Middle frontal gyrus (tissue), 1 donor: ENCODE measurements at regions not wholly inside any gene's neighbourhood (a gene's known extent, or its start where the extent isn't known, plus 50 kb on each side); places are given as distances from the start of the nearest gene placed in this dataset.

Experiments used
- DNase-seq: peaks from one replicate; pipeline ENCODE4 v3.0.0-alpha.2; 2015; ENCODE audit warnings: low spot score; ENCODE audit errors: extremely low spot score

GRCh38 chr3:61311044-61311443 lies 59.8 kb upstream of the FHIT start:
- DNase-seq: no peak

DNA sequence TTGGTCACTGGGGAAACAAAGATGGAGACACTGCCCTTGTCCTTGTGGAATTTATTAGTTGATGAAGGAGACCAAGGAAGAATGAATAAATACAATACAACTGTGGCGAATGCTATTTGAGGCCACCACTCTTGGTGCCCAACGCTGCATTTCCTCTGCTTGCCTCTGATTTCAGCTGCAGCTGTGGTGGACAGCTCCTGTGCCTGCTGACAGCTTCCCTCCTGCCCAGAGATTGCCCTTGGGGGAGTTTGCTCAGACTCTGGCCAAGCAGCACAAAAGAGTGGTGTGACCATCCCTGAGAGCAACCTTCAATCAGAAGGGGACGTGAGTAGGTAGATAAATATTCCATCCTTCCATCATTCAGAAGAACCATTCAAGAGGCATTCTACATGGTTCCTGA lies 64.6 kb upstream of the FHIT start:
- no peak for DNase-seq

DNA sequence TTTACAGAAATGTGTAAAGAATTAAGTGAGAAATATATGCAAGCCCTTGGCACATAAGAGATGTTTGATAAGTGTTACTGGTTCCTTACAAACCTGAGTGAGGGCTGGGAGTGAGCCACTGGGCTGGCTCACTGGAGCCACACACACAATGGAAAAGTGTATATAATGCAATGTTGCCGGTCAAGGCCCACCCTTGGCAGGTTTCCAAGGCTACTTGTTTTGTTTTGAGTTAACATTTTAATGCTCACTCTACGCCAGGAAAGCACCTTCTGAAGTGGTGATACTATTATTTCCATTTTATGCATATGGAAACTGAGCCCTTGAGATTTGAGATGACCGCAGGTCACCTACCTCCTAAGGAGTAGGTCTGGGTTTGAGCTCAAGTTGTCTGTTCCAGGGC lies 71.8 kb upstream of the FHIT start:
- DNase-seq: no peak

- no peak for DNase-seq
These were observed 80.8 kb upstream of the FHIT start for GRCh38 chr3:61331929-61332552.

GRCh38 chr3:61333192-61333961 lies 82.1 kb upstream of the FHIT start:
- DNase-seq: no peak

DNA sequence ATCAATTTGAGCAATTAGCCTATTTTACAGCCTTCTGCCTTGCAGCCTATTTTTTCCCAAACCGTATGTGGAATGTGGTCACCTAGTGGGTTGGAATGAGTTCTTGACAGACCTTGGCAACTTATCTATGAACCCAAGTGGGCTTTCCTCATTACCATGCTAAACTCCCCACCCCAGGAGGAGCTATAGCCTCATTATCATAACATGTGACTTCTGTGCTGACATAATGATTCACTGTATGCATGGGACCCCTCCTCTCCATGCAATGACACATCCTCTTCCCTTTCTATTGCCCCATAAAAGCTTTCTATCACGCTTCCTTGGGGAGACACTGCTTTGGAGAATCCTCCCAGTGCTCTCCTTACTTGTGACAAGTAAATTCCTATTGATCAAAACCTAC lies 83.5 kb upstream of the FHIT start:
- DNase-seq: no peak

DNA sequence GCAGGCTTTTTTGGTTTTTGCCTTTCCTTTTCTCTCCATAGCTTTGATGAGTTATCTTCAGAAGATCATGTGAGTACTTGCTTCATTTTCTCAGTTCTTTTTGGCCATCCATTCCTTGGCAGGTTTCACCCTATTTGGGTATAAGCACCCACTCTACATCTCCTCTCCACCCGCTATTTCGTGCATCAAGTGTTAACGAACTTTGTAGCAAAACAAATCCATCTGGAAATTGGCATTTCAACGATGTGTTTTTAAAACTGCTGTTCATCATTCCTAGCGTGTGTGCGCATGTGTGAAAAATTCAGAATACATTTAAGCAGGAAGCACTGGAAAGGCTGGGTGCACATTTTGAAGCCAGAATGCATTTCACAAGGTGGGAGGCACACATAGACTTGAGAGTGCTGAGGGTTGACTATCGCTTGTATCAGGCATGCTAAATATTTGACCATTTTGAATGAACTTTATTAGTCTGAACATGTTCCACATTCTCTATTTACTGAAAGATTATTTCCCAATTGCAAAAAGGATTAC lies 89.7 kb upstream of the FHIT start:
- DNase-seq: no peak

GRCh38 chr3:61343543-61343942 lies 92.3 kb upstream of the FHIT start:
- no peak for DNase-seq

DNA sequence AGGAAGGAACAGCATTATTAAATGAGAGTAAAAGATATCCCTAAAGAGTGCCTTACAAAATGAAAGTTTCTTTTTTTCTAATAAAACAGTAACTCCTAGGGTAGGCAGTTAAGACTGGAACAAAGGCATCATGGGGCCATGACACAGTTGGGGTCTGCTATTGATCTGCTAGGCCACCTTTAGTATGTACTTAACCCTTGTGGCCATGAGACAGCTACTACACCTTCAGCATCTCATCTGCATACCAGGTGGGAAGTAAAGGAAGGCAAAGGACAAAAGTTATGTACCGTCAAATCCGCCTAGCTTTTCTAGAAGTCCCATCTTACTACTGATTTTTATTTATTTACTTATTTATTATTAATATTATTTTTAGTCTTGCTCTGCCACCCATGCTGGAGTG lies 93.8 kb upstream of the FHIT start:
- DNase-seq: no peak

- no peak for DNase-seq
These were observed 96.7 kb upstream of the FHIT start for GRCh38 chr3:61347981-61348380.

DNA sequence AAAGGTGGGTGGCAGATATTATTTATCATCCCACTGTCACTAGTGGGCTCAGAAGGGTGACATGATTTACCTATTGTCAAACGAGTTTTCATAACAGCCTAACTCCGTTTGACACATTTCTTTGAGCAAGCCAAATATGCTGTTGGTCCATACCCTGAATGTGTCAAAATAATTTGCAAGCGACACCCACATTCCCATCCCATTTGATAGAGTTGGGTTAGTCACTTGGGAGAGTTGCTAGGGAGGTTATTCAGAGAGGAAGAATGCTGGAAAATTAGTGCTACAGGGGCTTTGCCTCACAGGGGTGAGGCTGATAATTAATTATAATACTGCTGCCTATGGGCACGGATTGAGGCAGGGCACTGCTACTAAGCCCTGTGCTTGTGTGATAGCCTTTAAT lies 98.5 kb upstream of the FHIT start:
- DNase-seq: no peak

DNA sequence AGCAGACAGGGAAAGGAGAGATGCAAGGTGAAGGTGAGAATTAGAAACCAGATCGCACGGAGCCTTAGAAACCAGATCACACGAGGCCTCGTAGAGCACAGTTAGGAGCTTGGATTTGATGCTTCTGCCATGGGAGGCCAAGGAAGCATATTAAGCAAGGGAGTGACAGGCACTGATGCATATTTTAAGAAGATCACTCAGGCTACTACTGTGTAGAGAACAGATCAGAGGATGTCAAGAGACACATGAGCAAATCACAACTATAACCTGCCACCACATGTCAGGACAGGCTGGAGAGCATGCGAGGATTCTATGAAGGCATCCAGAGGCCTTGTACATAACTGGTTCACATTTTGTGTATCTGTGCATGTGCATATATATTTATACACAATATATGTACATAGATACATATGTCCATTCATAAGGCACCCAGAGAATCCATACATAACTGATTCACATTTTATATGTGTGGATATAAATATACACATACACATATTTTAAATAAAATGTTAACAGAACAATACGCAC lies 99.6 kb upstream of the FHIT start:
- no peak for DNase-seq

- no peak for DNase-seq
These were observed 101.1 kb upstream of the FHIT start for GRCh38 chr3:61352306-61352705.

- no peak for DNase-seq
These were observed 102.1 kb upstream of the FHIT start for GRCh38 chr3:61353382-61353781.

DNA sequence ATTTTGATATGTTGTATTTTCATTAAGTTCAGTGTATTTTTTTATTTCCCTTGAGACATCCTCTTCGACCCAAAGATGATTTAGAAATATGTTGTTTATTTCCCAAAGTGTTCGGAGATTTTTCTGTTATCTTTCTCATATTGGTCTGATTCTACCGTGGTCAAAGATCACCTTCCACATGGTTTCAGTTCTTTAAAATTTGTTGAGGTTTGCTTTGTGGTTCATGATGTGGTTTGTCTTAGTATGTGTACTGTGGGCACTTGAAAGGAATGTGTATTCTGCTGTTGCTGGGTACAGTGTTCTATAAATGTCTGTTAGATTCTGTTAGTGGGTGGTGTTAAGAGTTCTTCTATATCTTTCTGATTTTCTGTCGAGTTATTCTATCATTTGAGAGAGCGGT lies 103.4 kb upstream of the FHIT start:
- no peak for DNase-seq

GRCh38 chr3:61356685-61357084 lies 105.4 kb upstream of the FHIT start:
- no peak for DNase-seq

GRCh38 chr3:61357902-61358301 lies 106.7 kb upstream of the FHIT start:
- DNase-seq: no peak

GRCh38 chr3:61358364-61358763 lies 107.1 kb upstream of the FHIT start:
- DNase-seq: peak; percentile 46

- no peak for DNase-seq
These were observed 109.2 kb upstream of the FHIT start for GRCh38 chr3:61360297-61360965.

GRCh38 chr3:61369678-61370077 lies 118.4 kb upstream of the FHIT start:
- no peak for DNase-seq

- no peak for DNase-seq
These were observed 119.9 kb upstream of the FHIT start for GRCh38 chr3:61371123-61371522.

DNA sequence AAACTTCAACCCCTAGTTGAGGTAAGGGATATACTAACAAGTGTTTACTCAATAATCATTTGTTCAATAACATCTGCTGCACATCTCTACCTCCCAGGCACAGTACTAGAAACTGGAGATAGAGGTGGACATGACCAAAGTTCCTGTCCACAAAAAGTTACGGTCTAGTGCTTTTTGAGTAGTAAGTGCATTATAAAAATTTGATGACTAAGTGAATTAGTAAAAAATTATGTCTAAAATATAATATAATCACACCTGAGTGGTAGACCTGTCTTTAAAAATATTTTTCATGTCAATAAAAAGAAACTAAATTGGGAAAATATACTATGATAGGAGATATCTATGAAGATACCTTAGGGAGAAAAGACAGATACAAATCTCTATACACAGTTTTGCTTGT lies 121.5 kb upstream of the FHIT start:
- DNase-seq: no peak
